HG03378 (cell line): ENCODE measurements at regions not wholly inside any gene's neighbourhood (a gene's known extent, or its start where the extent isn't known, plus 50 kb on each side); places are given as distances from the start of the nearest gene placed in this dataset.
"Not testable (repeated sequence)": the region's sequence is repeated elsewhere in the genome, so short reads cannot be mapped to it uniquely, and the experiment has no call there.

ENCODE experiments used
- ATAC-seq: cut with Tn5 transposase; IDR thresholded peaks from one replicate; pipeline ENCODE4 v1.9.1; 2021; ENCODE audit warnings: mild to moderate bottlenecking, moderate library complexity; ENCODE audit not compliant: unreplicated experiment

DNA sequence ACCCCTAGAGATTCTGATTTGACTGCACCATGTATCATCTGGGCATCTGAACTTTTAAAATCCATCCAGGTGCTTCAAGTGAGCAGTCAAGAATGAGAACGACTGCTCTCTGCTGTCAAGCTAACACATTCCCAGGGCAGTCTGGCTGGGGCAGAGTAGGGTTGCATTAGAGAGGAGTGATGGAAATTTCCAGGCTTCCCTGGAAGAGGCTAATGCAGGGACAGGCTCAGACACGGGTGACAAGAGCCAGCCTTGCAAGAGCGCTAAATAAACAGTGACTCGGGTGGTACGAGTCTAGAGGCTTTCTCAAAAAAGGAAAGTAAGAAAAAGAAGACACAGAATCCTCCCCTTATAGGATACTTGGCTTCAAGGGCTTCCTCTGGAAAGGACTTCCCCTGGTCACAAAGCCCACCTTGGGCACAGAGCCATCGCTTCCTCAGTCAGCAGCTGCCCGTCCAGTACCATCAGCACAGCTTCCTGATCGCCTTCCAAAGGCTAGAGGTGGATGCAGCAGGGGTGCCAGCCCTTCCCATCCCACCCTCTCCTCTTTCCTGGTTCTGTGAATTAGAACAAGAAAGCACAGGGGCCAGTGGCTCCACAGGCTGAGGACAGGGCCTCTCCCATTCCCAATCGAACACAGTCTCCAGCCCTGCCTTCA lies 177.4 kb upstream of the RREB1 start:
- no peak for ATAC-seq

DNA sequence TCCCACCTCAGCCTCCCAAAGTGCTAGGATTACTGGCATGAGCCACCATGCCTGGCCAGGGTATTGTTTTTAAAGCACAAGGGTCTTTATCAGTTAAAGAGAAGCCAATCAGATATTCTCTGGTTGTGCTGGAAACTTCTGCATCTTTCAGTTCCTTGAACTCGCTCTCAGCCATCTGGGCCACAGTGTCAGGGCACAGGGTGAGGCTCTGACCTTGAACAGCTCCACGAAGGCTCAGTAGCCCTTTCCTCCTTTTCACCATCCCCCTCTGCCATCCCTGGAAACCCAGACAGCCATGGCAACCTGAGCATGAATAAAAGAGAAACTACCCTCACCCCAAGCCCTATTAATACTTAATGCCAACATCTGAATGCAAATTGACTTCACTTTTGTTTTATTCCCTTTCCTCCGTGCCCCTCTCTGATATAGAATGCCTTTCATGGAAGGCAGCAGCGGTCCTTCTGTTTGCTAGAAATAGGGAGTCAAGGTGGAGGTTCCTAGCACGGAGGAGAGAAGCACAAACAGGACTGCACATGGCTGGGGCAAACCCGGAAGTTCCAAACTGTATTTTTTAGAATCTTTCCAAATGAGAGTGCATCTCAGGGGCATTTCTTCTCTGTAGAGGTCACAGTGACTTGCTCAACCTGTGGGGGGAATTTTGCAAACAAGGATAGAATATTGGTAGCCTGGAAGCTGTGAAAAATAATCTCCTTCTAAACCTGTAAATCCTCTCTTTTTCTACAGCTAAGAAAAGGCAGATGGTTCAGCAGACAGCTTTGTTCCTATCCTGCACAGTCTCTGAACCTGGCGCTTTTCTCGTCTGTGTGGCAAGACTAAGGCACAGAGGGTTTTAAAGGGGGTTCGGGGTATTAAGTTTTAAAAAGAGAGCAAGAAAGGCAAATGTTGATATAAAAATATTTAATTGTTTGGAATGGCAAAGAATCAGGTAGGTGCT lies 176.4 kb upstream of the RREB1 start:
- no peak for ATAC-seq

DNA sequence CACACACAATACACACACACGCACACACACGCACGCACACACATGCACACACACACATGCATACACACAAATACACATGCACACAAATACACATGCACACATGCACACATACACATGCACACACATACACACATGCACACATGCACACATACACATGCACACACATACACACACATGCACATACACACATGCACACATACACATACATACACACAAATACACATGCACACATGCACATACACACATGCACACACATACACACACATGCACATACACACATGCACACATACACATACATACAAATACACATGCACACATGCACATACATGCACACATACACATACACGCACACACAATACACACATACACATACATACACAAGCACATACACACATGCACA lies 175.4 kb upstream of the RREB1 start:
- no peak for ATAC-seq

DNA sequence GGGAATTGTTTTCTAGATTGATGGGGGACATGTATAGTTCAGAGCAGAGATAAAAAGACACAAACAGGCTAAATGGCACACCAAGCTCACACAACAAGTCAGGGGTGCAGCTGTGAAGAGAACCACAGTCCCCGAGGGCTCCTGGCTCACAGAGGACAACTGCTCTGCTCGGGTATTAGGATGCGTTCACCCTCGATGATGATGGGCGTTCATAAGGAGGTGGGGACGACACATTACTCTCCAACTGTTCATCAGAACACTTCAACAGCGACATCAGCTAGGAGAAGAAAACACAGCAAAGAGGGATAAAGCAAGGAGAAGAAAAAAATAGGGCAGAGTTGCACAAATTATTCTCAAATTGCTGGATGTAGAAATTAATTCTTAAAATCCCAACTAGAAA lies 174.8 kb upstream of the RREB1 start:
- ATAC-seq = no peak

DNA sequence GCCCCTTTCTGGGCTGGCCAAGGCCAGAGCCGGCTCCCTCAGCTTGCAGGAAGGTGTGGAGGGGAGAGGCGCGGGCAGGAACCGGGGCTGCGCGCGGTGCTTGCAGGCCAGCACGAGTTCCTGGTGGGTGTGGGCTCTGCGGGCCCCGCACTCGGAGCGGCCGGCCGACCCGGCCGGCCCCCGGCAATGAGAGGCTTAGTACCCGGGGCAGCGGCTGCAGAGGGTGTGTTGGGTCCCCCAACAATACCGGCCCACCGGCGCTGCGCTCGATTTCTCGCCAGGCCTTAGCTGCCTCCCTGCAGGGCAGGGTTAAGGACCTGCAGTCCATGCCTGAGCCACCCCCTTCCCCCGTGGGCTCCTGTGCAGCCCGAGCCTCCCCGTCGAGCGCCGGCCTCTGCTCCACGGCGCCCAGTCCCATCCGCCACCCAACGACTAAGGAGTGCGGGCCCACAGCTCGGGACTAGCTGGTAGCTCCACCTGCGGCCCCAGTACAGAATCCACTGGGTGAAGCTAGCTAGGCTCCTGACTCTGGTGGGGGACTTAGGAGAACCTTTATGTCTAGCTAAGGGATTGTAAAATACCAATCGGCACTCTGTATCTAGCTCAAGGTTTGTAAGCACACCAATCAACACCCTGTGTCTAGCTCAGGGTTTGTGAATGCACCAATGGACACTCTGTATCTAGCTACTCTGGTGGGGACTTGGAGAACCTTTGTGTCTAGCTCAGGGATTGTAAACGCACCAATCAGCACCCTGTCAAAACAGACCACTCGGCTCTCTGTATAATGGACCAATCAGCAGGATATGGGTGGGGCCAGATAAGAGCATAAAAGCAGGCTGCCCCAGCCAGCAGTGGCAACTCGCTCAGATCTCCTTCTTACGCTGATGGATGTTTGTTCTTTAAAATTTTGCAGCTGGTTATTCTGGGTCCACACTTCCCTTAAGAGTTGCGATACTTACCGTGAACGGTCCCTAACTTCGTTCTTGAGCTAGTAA lies 167.4 kb upstream of the RREB1 start:
- ATAC-seq = no peak

DNA sequence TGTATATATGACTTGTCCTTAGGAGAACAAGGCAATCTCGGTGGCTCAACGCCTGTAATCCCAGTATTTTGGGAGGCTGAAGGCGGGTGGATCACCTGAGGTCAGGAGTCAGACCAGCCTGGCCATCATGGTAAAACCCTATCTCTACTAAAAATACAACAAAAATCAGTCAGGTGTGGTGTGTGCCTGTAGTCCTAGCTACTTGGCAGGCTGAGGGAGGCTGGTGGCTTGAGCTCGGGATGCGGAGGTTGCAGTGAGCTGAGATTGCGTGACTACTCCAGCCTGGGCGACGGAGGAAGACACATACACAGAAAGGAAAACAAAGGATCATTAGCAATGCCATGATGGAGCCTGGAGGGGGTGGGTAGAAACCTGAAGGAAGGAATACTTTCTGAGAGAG lies 166.6 kb upstream of the RREB1 start:
- ATAC-seq = no peak

DNA sequence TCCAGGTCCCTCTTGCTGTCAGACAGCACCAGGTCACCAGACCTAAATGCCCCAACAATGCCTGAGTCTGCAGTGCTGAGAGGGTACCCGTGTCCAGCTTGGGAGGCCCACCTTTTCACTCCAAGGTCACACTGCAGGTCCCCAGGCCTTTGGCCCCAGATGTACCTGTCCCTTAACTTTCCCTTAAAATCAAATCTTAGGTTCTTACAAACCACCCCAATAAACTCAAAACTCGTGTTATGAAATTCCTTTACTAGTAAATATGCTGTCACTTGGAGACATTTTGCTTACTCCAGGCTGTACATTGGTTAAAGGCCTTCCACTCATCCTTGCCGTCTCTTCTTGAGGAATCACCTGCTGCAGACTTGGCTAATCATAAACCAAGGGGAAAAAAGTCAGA lies 165.7 kb upstream of the RREB1 start:
- no peak for ATAC-seq

DNA sequence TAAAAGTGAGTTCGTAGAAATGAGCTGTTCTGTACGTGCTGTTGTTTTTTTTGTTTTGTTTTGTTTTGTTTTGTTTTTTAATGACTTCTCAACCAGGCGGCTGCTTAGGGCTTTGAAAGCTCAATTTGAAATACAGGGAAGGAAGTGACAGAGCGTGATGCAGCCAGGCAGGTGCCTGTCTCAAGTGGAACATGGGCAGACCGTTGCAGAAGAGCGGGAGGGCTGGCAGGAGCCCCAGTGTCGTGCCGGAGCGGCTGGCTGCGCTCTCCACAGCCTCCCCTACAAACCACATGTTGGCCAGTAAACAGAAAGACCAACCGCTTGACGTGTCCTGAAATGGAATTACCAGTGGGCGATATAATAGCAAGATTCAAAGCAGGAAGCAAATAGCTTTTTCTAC lies 164.9 kb upstream of the RREB1 start:
- peak; percentile 69 for ATAC-seq

DNA sequence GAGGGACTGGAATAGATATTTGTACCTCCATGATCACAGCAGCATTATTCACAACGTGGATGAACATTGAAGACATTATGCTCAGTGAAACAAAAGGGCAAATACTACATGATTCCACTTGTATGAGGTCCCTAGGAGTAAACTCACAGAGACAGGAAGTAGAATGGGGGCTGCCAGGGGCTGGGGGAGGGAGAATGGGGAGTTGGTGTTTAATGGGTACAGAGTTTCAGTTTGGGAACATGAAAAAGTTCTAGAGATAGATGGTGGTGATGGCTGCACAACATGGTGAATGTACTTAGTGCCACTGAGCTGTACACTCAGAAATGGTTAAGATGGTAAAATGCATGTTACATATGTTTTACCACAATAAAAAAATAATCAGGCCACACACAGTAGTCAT lies 164.3 kb upstream of the RREB1 start:
- ATAC-seq = peak; percentile 18

DNA sequence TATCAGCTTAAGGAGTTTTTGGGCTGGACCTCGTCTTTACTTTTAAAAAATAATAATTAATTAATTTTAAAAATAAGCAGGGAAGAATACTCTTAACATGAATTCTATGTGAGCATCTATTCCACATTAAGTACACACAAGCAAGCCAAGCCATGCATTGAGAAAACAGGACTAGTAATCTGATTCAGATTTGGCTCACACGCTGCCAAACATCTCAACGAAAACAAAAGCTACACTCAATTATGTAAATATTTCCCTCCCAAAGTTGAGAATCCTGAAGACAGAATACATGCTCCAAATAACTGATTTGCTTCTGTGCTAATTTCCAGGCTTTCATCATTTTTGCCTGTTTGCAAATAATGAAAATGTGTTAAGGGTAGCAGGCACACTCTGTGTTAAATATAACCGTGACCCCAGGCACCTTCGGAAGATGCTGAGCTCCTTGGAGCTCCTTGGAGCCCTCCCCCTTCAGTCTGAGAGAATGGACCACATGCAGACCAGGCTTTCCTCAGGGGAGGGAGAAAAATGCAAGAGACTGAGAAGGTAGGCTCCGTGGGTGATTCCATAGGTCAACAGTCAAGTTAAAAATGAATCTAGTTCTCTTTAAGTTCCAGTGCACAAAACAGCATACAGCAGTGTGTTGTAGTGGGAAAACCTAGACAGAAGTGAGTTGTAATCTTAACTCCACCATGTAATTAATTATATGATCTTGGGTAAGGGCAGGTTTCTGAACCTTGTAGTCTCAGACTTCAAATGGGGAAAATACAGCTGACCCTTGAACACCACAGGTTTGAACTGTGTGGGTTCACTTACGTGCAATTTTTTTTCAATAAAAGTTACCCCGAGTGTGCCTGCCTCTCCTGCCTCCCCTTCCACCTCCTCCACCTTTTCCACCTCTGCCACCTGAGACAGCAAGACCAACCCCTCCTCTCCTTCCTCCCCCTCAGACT lies 161.3 kb upstream of the RREB1 start:
- no peak for ATAC-seq

DNA sequence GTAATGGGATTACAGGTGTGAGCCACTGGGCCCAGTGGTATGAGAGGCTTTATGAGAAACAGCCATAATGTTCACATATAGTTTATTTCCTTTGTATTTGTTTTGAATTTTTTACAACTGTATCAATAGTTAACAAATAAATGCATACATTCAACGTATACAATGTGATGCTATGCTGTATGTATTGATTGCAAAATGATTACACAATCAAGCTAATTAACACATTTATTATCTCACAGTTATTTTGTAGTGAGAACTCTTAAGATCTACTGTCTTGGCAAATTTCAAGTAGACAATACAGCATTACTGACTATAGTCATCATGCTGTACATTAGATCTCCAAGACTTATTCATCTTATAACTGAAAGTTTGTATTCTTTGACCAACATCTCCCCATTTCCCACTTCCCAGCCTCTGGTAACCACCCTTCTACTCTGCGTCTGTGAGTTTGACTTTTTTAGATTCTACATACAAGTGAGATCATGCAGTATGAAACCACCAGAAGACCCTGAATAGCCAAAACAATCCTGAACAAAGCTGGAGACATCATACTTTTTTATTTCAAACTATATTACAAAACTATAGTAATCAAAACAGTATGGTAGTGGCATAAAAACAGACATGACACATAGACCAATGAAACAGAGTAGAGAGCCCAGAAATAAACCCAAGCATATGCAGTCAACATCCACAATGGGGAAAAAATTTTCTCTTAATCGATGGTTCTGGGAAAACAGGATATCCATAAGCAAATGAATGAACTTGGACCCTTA lies 157.2 kb upstream of the RREB1 start:
- no peak for ATAC-seq

DNA sequence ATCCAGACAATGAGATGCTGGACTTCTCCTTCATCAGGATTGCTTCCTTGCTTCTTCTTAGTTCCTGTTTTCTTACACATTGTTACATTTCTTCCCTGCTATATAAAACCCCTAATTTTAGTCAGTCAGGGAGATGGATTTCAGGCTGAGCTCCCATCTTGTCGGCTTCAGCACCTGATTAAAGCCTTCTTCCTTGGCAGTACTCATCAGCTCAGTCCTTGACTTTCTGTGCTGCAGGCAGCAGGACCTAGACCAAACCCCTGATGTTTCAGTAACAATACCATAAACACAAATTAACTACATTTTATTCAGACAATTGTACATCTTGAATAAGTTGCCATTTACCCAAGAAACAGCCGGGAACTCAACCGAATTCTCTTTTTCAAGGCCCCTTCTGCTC lies 156.4 kb upstream of the RREB1 start:
- no peak for ATAC-seq

DNA sequence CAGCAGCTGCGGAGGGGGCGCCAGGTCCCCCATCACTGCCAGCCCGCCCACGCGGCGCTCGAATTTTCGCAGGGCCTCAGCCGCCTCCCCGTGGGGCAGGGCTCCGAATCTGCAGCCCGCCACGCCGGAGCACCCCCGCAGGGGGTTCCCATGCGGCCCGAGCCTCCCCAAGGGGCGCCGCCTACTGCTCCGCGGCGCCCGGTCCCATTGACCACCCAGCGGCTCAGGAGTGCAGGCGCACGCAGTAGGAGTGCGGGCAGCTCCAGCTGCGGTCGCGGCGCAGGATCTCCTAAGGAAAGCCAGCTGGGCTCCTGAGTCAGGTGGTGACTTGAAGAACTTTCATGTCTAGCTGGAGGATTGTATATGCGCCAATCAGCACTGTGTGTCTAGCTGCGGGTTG lies 155.3 kb upstream of the RREB1 start:
- ATAC-seq = no peak

DNA sequence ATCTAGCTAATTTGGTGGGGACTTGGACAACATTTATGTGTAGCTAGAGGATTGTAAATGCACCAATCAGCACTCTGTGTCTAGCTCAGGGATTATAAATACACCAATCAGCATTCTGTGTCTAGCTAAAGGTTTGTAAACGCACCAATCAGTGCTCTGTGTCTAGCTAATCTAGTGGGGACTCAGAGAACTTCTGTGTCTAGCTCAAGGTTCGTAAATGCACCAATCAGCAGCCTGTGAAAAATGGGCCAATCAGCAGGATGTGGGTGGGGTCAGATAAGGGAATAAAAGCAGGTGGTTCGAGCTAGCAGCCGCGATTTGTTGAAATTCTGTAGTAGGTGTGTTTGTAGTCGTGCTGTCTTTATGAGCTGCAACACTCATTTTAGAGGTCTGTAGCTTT lies 154.8 kb upstream of the RREB1 start:
- ATAC-seq = not testable (repeated sequence)

DNA sequence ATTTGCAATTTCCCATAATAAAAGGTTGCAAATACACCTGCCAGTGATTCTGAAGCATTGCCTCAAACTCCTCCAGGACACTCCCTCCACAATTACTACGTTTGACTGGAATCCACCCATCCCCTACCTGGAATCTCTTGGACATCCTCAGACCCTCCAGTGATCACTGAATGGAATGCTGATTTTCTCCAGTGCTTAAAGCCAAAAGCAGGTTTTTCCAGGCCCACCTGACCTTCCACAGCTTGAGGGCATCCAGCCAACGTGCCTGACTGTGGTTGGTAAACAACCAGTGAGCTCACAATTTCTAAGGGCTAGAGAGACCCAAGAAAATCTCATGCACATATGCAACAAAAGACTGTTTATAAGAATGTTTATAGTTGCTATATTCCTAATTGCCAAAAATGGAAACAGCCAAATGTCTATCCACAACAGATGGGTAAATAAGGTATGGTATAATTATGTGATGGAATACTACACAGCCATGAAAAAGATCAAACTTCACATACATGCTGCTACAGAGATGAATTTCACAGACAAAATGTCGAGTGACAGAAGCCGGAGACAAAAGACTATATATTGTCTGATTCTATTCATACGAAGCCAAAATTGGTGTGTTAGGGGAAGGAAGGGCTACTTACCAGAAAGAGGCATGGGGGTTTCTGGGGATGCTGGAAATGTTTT lies 147.1 kb upstream of the RREB1 start:
- ATAC-seq = no peak

DNA sequence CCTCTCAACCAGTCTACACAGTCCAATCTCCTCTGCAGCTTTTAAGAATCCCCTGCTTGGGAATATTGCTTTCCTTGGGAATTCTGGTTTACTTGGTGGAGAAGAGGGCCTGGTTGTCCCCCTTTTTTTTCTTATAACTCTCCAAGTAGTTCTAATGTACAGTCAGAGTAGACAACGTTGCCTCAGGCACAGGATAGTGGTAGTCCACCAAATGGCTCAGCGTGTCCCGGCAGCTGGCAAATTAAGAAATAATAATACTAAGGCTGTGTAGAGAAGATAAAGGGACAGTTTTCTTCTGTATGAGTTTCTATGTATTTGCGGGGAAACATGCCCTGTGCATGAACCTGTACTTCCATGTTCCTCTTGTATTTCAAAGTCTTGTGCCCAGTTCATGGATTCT lies 145.7 kb upstream of the RREB1 start:
- ATAC-seq = no peak

DNA sequence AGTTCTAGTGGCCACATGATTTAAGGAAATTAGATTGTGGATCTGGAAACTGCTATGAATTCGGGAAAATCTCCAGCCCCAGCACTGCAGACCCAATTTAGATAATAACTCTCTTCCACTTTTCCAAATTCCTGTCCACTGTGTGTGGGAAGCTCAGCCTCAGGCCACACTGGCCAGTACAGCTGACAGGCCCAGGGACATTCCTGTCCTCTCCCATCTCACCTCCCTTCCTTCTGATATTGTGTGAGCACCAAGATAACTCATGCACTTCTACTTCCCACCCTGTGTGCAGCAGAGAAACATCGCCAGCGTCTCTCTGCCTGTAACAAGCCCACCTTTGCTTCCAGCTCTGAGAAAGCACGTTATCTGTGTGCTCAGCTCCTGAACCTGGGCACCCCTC lies 145.1 kb upstream of the RREB1 start:
- ATAC-seq = no peak

DNA sequence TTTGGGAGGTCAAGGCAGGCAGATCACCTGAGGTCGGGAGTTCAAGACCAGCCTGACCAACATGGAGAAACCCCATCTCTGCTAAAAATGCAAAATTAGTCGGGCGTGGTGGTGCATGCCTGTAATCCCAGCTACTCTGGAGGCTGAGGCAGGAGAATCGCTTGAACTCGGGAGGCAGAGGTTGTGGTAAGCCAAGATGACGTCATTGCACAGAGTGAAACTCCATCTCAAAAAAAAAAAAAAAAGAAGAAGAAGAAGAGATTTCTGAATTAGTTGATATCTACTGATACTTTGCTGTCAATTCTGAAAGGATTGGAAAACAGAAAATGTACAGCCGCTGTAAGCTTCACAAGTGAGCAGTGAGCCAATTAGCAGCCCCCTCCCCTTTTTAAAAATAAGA lies 144.4 kb upstream of the RREB1 start:
- ATAC-seq = not testable (repeated sequence)

DNA sequence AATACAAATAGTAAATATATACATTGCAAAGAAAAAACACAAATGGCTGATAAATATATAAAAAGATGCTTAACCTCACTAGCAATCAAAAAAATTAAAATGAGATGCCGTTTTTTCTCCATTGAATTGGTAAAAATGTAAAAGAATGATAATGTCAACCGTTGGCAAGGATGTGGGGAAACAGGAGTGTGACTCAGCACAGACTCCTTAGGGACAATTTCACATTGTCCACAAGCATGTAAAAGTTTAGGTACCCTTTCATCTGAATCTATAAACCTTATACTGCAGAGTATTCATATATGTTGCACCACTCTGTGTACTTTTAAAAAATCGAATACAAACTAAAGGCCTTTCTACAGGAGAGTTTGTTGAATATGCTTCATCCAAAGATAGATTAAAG lies 143.1 kb upstream of the RREB1 start:
- no peak for ATAC-seq
